Mesodermal cell (in vitro differentiated cells): ENCODE measurements at regions not wholly inside any gene's neighbourhood (a gene's known extent, or its start where the extent isn't known, plus 50 kb on each side); places are given as distances from the start of the nearest gene placed in this dataset.

Experiments used
- H3K27ac ChIP-seq: 2 replicates; pipeline ENCODE4 v1.7.0; 2013; ENCODE audit warnings: mild to moderate bottlenecking, low read depth, low read length, moderate library complexity; ENCODE audit not compliant: severe bottlenecking
- H3K36me3 ChIP-seq: 2 replicates; pipeline ENCODE4 v1.7.1; 2013; ENCODE audit warnings: mild to moderate bottlenecking, low read length, moderate library complexity; ENCODE audit not compliant: control insufficient read depth, insufficient read depth
- H3K4me1 ChIP-seq: one replicate; pipeline ENCODE4 v1.7.1; 2013; ENCODE audit warnings: mild to moderate bottlenecking, low read length; ENCODE audit not compliant: insufficient read depth, control insufficient read depth, poor library complexity, severe bottlenecking
- H3K4me3 ChIP-seq: 2 replicates; pipeline ENCODE4 v1.7.0; 2013; ENCODE audit warnings: low read length, control low read depth, mild to moderate bottlenecking; ENCODE audit not compliant: insufficient read depth, poor library complexity, severe bottlenecking; ENCODE audit errors: extremely low read depth
- H3K9me3 ChIP-seq: 2 replicates; pipeline ENCODE4 v1.7.1; 2013; ENCODE audit warnings: mild to moderate bottlenecking, low read length, moderate library complexity; ENCODE audit not compliant: control insufficient read depth
- WGBS, 2 experiments: methylation state at CpG; one replicate each; pipeline ENCODE4 v1.1.5; 2013; ENCODE audit warnings: missing lambda C conversion rate in 2 of 2; ENCODE audit not compliant: insufficient coverage in 2 of 2; 5-methylcytosine and 5-hydroxymethylcytosine counted together

DNA sequence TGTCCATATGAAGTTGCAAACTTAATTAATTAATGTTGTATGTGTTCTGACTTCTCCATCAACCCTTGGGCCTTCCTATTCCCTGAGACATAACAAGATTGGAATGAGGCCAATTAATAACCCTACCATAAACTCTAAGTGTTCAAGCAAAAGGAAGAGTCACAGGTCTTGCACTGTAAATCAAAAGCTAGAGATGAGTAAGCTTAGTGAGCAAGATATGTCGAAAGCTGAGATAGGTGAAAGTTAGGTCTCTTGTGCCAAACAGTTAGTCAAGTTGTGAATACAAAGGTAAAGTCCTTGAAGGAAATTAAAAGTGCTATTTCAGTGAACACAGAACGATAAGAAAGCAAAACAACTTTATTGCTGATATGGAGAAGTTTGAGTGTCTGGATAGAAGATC is 58.2 kb upstream of the GPRIN3 start:
- Histone ChIP-seq H3K9me3 (no peaks in the 10 kb centered on the region), H3K4me3 (no peak overlapping the region), H3K27ac (no peak overlapping the region), H3K36me3 (no peaks in the 10 kb centered on the region), H3K4me1 (no peaks in the 10 kb centered on the region)
- WGBS, 2 experiments: 80 to 87% methylated on average over 1 to 2 of the region's 2 CpGs

DNA sequence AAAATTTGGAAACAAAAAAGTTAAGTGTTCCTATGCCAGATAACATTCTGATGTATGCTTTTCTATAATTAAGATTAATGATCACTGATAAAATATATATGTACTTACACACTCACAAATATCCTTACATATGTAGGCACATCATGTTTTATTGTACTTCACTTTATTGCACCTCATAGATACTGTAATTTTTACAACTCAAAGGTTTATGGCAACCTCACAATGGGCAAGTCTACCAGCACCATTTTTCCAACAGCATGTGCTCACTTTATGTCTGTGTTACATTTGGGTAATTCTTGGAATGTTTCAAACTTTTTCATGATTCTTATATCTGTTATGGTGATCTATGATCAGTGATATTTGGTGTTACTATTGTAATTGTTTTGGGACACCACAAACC is 57.8 kb upstream of the GPRIN3 start:
- Histone ChIP-seq H3K4me1 (no peaks in the 10 kb centered on the region), H3K27ac (no peak overlapping the region), H3K36me3 (no peaks in the 10 kb centered on the region), H3K4me3 (no peak overlapping the region), H3K9me3 (no peaks in the 10 kb centered on the region)

DNA sequence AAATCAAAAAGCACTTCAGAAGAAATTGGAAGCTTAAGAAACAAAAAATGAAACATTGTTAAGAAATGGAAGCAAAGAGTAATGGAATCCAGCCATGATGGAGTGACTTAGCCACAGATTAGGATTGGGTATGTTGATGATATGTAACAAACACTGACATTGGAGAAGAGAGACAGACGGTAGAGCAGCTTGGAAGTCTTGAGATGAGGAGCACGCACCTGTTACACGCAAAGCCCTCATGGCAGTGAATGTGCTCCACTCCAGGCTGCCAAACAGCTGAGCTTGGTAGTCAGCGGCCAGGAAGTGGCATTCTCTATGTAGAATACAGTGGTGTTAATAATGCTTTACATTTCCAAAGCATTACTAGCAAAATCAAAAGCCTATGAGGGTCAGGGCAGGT is 56.9 kb upstream of the GPRIN3 start:
- 95 to 100% methylated on average over 3 of the region's 4 CpGs for WGBS, 2 experiments
- Histone ChIP-seq H3K9me3 (no peaks in the 10 kb centered on the region), H3K4me3 (no peak overlapping the region), H3K27ac (no peak overlapping the region), H3K4me1 (no peaks in the 10 kb centered on the region), H3K36me3 (no peaks in the 10 kb centered on the region)

DNA sequence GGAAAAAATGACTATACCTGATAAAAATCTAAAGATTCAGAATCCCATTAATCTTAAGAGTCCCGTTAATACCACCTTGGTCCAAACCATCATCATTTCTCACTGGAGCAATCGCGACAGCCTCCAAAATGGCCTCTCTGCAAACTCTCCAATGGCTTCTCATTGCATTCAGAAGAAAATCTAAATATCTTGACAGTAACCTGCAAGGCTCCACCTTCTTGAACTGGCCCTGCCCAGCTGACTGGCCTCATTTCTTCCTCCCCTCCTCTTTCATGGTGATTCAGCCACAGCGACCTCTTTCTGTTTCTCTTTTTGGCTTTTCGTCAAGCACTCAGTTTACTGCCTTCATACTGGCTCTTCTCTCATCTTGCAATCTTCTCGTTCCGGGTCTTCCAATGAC is 56.2 kb upstream of the GPRIN3 start:
- Histone ChIP-seq H3K4me1 (no peaks in the 10 kb centered on the region), H3K9me3 (no peaks in the 10 kb centered on the region), H3K36me3 (no peaks in the 10 kb centered on the region), H3K4me3 (no peak overlapping the region), H3K27ac (no peak overlapping the region)
- WGBS, 2 experiments: 91 to 93% methylated on average over 5 to 7 of the region's 7 CpGs

DNA sequence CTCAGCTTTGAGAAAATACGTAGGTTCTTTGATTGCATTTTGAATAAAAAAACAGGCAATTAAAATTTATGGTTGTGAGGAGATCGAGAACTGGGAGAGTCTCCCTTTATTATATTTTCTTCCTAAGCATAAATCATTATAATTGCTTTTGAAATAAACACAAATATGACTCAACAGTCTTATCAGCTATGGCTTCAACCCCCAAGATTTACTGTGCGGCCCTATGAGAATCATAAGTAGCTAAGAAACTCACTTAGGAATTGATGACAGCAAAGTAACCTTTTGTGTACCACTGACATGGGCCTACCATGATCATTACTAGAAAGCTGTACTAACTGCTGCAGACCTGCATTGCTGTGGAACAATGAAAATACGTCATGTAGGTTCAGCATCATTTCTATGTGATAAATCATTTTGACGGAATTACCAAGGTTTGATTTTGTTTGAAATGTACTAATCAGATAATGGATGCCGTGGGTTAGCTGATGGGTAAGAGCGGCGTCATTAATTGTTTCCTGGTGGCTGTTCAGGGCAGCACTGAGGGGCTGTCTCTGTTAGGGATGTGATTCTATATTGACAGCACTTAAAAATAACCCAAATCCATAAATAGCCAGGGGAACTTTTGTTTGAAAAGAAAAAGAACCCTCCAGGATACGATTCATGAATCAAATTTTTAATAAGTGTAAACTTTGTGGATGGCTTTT is 51.5 kb upstream of the GPRIN3 start:
- no peak overlapping the region for H3K27ac ChIP-seq
- no peaks in the 10 kb centered on the region for H3K36me3 ChIP-seq
- H3K4me1 ChIP-seq: no peaks in the 10 kb centered on the region
- WGBS, 2 experiments: 89 to 100% methylated on average over 3 to 4 of the region's 9 CpGs
- no peak overlapping the region for H3K4me3 ChIP-seq
- no peaks in the 10 kb centered on the region for H3K9me3 ChIP-seq

DNA sequence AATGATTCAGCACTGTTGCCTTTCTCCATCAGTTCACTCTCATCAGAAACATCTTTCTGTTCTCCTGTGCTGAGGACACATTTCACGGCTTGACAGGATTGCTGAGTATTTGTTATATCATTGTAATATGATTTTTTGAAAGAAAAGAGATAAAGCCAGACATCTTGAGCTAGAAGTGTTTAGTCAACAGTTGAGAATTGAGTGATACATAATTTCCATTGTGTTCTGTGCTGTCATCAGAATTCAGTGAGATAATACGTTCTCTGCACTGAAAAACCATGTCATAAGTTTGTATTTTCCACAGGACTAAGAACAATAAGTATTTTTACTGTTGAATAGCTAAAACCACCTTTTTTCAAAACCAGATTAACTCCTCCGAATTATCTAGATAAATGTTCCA is 50.2 kb upstream of the GPRIN3 start:
- H3K4me3 ChIP-seq: no peak overlapping the region
- WGBS, 2 experiments: 100% methylated on average over 2 of the region's 3 CpGs; no CpG with 5 or more reads in 1 of the 2 experiments
- no peak overlapping the region for H3K27ac ChIP-seq
- H3K9me3 ChIP-seq: no peaks in the 10 kb centered on the region
- no peaks in the 10 kb centered on the region for H3K36me3 ChIP-seq
- no peaks in the 10 kb centered on the region for H3K4me1 ChIP-seq
